Stimulated activated CD8-positive, alpha-beta memory T cell treated with anti-CD3 and anti-CD28 coated beads, Interleukin-4, amount 100 ng/mL, for 1 hour (primary cell): ENCODE measurements at regions not wholly inside any gene's neighbourhood (a gene's known extent, or its start where the extent isn't known, plus 50 kb on each side); places are given as distances from the start of the nearest gene placed in this dataset.

Experiments used
- DNase-seq, 2 donors: peaks; one replicate each; pipeline ENCODE4 v3.0.0-alpha.2; 2020; ENCODE audit warnings: low read depth in 2 of 2, low spot score in 1 of 2

DNA sequence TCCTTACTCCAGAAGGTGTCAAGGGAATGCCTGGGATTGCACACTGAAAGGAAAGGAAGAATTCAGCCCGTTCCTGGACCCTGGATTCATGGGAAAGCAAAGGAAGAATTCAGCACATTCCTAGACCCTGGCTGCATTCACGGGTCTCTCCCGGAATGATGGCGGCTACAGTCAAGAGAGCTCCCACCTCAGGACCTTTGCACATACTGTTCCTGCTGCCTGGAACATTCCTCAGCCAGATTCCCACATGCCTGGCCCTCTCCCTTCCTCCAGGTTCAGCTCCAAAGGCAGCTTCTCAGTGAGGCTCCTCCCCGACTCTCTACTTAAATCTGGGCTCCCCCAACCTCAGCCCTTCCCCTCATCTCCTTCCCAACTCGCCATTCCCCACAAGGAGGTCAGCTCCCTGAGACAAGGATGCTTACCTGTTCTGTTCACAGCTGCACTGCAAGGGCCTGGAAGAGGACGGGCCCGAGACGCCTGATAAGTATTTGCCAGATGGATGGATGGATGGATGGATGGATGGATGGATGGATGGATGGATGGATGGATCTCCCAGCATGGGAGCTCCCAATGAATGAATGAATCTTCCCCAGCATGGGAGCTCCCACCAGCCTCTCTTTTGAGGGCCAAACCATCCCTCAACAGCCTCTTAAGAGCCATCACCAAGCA, 77.4 kb downstream of the NCOR2 start:
- no peak for DNase-seq

DNA sequence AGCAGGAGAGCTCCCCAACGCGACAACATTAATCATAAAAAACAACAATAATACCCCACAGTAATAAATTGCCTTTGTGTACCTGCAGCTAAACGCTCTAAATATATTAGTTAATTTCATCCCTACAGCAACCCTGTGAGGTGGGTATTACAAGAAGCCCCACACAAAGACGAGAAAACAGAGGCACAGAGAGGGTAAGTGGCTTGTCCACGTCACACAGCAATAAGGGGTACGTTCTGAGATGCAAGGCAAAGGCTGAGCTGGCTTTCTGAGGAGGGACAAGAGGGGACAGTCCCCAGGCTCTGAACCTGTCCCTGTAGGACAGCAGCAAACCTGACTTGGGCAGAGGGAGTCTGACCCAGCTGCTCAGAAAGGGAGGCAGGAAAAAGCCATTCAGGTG, 78.2 kb downstream of the NCOR2 start:
- DNase-seq = no peak

DNA sequence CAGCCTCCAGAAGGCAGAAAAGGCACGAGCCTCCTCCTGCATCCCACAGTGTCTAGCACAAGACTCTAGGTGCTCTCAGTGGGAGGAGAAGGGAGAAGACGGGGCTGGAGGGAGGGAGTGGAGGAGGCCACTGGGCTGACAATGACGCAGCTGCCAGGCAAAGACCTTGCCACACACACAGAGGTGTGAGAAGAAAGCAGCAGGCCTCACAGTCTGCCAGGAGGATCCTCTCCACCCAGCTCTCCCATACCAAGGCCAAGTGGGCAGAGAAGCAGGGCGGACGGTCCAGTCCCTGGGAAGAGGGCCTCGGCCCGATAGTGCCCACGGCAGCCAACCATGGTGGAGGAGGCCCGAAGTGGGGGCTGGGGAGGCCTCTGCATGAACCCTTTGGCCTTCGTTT, 78.9 kb downstream of the NCOR2 start:
- DNase-seq = no peak

DNA sequence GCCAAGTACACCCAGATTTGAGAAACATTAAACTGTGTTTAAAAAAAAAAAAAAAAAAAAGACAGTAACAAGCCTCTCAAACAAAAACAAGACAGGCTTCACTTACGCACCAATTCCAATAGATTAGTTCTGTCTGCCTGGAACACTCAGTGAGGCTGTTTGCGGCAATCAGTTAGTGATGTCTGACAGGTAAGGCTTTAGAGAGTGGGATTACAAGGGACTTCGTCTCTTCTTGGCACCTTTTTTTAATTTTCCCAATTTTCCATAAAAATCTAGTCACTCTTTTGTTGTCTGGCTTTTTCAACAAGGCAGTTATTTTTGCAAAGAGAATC, 79.6 kb downstream of the NCOR2 start:
- no peak for DNase-seq

DNA sequence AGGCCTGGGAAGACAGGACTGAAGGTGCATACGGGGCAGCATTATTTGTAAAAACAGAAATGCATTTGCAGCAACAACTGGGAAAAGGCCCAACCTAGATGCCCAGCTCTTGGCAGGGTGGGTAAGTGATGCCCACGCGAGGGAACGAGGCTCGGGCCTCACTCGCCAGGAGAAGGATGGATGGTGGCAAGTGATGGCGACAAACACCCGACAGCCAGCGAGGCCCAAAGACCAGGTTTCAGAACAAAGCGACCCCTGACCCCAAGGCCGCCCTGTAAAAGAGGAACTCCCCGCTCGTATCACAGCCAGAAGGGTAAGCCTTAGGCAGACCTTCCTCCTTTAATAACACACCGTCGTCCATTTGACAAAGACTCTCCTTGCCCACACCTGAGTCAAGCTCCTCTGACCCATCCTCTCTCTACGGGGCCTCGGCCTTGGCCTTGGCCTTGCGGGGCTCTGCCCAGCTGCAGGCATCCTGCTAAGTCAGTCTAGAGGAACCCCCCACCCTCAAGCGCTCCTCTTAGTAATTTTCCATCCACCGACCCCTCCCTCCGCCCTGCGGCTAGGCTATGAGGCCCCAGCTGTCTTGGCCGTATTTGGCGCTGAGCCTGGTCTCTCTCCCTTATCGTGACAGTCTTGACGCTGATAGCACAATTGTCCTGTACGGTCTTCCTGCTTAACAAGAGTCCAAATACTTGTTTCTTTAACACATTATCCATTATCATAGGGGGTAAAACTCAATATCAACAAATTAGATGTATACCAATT, 80.2 kb downstream of the NCOR2 start:
- DNase-seq = no peak

DNA sequence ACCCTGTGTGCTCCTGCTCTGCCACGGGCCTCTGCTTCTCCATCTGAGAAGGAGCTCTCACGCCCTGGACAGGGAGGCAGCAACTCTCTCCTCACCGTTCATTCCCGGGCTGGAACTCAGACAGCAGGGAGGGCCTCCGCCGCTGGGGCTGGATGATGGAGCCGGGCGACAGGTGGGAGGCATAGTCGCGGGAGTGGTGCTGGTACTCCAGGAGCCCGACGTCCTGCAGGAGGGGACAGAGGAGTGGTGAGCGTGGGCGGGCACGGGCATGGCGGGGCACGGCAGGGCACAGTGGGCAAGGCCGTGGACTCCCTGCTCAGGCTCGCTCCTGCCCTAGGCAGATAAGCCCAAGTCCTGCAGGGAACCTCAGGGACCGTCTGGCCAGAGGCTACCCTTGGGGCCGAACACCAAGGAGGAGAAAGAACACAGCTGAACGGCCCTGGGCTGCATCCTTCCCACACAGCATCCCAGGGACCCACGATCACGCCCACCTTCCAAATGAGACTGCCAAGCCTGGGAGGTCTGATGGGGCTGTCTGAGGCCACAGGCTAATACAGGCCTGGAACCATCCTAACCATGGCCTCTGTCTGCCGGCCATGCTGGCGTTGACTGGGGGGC, 81.0 kb downstream of the NCOR2 start:
- DNase-seq = no peak

DNA sequence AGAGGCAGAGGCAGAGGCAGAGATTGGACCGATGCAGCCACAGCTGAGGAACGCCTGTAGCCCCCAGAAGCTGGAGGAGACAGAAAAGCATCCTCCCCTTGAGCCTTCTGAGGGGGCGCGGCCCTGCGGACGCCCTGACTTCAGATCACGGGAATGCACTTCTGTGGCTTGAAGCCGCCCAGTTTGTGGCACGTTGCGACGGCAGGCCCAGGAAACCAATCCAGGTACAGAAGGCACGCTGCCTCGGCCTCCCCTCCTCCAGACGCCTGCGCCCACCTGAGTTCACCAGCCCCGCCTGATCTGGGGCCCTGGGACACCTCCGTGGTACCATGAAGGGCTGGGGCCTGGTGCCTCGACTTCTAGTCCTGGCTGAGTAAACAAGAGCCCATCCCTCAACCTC, 82.0 kb downstream of the NCOR2 start:
- DNase-seq = no peak

DNA sequence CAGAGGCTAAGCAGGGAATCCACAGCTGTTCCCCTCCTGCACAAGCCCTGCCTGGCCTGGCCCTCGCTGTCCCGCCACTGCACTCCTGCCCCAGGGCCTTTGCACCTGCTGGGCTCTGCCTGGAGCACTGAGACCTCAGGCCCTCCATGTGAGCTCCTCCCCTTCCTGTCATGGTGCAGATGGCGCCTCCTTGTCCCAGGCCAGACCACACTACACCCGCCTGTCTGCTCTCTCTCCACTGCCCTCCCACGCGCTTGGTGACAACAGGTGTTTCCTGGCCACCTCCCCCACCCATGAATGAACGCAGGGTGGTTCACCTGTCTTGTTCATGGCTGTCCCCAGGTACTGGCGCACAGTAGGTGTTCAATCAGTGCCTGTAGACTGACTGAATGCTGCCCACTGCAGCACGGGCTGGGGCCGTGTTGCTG, 82.9 kb downstream of the NCOR2 start:
- no peak for DNase-seq

DNA sequence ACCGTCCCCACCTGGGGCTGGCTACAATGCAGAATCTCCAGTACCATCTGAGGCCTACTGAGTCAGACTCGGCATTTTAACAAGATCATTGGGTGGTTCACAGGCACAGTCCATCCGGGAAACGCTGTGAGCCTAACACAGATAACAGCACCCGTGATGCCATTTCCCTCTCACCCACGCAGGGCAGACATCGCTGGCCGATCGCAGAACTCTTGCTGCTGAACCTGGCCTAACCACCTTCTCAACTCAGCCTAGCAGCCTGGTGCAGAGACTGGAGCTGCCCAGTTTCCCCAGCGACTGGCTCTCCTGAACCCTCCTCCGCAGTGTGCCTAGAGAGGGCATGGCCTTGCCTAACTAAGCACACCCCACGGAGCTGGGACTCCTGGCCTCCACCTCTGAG, 83.3 kb downstream of the NCOR2 start:
- no peak for DNase-seq

DNA sequence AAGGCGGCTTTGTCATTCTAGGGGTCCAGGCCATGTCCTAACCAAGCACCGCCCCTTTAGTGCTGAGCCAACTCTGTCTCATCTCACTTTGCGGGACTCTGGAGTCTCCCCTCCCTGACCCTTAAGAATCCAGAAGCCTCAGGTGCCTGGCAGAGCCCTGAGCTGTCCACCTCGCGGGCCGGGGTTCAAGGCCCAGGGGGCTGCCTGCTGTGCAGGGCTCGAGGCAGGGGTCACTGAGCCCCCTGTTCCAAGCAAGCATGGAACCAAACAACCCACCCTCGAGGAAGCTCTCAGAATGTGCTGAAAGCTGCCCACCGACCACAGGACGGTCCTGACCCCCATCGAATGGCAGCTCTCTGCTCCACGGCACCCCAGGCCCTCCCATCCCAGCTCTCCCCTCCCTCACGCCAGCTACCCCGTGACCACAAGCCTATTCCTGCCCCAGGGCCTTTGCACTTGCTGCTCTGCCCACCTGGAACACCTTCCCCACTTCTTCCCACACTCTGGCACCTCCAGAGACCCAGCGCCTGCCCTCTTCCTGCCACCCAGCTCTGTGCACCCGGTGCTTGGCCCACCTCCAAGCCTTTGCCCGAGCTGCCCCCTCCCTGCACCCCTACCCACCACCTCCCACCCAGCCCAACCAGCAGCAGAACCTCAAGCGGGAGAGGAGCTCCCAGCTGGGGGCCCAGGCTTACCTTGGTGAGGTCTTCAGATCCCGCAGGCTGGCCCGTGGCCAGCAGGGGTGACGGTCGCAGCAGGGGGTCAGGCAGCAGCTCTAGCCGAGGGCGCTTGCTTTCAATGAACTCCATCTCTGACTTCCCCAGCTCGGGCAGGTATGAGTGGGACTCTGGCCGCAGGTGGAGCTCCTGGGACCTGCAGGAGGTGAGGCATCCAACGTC, 84.3 kb downstream of the NCOR2 start:
- DNase-seq = no peak

DNA sequence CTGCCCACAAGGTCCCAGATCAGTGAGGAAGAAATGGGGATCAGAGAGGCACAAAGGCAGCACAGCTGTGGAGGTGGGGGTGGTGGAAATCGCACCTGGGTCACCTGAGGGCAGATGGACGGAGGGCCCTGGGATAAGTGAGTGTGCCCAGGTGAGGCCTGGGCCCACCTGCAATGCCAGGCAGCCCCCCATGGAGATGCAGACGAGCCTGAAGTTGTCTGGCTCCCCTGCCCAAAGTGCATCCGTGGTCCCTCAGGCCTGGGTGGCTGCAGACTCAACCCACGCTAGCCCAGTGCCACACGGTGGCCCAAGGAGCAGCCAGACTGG, 84.9 kb downstream of the NCOR2 start:
- DNase-seq = no peak

DNA sequence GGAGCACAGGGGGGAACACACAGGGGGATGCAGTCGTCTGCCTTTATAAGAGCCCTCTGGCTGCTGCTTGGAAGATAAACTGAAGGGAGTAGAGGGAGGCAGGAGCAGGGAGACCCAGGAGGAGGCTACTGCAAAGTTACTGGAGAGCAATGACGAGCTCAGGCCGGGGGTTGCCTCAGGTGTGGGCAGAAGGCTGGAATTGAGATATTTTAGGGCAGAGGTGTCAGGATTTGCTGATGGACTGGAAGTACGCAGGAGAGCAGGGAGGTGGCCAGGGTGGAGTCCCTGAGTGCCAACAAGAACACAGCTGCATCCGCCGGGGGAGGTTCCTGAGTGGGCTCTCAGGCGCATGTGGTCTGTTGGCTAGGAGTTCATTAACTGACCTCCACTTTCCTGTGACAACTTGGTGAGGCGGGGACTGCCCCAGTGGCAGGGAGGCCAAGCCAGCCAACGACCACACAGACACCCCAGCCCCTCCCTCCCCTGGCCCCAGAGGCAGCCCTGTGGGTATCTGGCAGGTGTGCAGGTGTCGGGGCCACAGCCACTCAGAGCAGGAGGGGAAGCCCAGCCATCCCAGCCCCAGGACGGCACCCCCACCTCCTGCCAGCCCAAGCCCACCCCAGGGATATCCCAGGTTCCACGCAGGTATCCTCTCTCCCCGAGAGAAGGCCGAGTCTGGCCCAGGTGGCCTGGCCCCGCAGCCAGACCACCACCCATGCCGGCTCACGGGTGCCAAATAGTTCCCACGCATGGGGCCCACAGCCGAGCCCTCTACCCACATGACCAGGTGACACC, 85.4 kb downstream of the NCOR2 start:
- no peak for DNase-seq

DNA sequence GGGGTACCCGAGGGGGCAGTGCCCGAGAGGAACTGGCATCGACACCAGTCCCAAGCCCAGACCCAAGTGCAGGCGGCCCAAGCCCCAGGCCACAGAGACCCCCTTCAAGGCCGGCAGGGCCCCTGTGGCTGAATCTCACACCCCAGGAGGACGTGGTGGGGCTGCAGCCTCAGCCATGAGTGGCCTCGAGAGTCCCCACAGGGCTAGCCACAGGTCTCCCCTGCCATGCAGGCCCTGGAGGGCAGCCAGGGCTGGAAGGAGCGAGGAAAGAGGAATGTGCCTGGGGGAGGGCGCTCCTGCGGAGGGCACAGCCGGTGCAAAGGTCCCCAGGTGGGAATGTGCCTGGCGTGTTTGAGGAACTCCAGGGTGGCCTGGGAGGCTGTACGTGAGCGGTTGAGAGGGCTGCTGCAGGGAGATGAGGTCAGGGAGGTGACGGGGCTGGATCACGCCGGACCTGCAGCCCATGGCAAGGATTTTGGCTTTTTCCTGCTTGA, 86.1 kb downstream of the NCOR2 start:
- no peak for DNase-seq

DNA sequence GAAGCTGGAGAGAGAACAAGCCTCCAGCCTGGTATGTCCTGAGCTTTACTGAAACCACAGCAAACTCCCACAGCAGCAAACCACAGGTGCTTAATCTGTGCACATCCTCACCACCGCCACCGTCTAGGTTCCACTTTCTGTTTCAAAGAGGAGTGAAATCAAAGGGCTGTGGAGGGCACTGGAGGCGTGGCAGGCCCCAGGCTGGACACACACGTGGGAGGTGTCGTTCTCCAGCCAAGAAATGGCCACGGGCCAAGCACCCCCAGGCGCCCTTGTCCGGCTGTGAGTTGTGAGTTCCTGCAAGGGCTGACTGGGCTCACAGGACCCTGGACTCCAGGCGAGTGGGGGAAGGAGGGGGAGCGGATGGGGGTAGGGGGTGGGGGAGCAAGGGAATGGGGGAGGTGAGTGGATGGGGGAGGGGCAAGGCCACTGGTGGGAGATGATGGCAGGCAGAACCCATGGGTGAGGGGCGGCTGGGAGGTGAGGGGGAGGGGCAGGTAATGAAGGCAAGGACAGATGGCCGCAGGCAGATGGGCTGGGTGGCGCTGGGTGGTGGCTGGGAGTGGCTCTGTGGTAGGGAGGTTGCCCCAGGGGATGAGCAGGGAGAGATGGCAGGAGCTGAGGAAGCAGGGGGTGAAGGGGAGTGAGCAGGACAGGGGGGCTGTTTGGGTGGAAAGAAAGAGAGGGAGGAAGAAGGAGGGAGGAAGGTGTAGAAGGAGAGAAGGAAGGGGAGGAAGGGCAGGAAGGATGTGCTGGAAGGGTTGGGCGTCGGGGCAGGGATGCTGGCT, 86.7 kb downstream of the NCOR2 start:
- no peak for DNase-seq

DNA sequence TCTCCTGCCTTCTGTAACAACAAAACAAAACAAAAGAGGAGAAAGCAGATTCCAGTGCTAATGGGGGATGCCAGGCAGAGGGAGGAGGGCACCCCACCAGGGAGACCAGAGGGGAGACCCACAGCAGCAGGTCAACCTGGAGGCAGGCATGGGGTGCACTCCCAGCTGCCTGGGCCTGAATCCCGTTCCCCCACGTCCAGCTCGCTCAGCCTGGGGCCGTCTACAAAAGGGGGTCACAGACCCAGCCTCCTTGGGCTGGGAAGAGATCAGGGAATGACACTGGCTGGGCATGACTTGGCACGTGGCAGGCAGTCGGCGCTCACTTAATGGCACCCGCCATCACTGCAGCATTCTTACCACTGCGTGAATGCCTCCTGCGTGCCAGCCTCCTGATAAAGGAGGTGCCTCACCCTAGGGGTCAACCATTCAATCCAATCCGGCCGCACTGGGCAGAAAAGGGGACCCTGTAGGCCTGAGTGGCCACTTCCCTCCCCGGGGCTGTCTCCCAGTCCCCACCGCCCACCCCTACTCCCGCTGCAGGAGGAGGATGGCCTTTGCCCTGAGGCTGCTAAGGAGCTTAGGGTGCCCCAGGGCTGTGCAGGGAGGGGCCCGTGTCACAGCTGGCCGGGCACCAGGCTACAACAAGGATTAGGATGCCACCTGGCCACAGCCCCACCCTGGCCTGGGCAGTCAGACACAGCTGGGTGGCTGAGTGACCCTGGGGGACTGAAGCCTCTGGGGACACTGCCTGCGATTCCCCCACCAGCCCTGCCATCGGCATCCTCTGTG, 87.5 kb downstream of the NCOR2 start:
- DNase-seq = no peak

DNA sequence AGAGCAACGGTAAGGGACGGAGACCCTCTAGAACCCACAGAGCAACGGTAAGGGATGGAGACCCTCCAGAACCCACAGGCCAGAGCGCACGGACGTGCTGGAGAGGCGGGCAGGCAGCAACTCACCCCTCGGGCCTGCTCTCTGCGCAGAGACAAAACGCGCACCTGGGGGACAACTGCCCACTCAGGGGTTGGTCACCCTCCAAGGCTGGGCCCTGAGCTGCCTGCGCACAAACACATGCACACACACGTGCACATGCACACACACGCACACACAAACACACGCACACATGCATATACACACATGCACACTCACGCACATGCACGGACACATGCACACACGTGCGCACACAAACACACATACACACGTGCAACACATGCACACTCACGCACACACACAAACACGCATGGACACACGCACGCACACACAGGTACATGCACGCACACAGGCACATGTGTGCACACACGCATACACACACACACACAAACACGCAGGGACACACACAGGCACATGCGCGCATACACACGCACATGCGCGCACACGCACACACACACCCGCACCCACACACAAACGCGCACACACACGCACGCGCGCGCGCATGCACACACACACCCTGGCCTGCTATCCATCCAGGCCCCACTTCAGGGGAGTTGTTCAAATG, 88.3 kb downstream of the NCOR2 start:
- DNase-seq = no peak

DNA sequence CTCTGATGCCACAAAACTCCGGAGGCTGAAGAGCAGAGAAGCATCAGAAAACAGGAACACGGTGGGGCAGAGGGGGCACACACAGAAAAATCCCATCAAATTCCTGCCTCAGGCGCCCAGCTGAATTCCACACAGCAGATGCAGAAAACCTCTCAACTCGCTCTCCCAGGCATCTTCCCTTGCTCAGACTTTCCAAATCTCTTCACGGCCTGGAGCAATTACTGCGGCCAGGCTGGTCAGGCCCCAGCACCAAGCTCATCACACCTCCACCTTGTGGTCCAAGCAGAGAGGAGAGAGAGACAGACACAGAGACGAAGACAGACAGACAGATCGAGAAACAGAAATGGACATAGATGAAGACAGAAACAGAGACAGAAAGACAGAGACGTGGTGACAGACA, 89.0 kb downstream of the NCOR2 start:
- no peak for DNase-seq

DNA sequence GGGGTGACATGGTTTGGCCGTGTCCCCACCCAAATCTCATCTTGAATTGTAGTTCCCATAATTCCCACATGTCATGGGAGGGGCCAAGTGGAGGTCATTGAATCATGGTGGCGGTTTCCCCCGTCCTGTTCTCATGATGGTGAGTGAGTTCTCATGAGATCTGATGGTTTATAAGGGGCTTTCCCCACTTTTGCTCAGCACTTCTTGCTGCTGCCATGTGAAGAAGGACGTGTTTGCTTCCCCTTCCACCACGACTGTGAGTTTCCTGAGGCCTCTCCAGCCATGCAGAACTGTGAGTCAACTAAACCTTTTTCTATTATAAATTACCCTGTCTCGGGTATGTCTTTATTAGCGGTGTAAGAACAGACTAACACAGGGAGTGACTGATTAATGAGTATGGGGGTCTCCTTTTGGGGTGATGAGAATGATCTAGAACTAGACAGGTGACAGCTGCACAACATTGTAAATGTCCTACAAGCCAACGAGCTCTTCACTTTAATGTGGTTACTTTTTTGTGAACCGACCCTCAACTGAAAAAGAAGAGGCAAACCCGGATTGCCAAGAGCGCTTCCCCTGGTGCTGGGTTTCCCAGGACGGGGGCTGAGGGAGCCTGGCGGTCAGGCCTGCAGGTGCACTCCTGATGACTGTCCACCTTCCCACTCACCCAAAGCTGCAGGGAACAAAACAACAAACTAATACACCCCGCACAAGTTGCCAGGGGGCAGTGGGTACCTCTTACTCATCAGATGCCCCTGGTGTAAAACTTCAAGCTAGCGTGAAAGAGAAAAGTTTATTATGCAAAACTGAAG, 90.1 kb downstream of the NCOR2 start:
- no peak for DNase-seq
